ENCODE measurements at regions not wholly inside any gene's neighbourhood (a gene's known extent, or its start where the extent isn't known, plus 50 kb on each side); places are given as distances from the start of the nearest gene placed in this dataset.

DNA sequence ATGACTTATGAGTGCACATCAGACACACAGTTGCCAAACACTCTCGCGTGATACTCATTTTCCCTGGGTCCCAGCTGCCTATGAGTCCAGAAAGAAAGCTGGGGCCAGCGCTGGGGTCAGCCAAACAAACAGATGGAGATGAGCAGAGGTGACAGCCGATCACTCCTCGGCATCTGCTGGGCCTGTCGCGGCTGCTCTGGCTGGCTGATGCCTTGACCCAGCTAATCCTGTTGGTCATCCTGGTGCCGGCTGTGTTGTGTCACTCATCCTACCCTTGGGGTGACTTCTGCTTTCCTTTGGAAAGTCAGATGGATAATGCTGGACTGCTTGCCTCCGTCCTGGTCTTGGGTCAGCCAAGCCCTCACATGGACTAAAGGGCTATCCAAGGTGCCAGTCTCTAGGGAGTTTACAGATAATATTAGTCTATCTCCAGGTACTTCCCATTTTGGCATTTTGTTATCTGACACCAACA lies 105.3 kb upstream of the PDZRN3 start:
- TF ChIP-seq NFIC (IDR thresholded peaks at IDR 0.05) (no peak), YY1 (IDR thresholded peaks at IDR 0.05; ENCODE audit: low read depth) (no peak), CEBPB (IDR thresholded peaks at IDR 0.05) (no peak), FOXM1 (IDR thresholded peaks at IDR 0.05; ENCODE audit: borderline replicate concordance, low read depth) (no peak)
- TF ChIP-seq, protein P1, sequence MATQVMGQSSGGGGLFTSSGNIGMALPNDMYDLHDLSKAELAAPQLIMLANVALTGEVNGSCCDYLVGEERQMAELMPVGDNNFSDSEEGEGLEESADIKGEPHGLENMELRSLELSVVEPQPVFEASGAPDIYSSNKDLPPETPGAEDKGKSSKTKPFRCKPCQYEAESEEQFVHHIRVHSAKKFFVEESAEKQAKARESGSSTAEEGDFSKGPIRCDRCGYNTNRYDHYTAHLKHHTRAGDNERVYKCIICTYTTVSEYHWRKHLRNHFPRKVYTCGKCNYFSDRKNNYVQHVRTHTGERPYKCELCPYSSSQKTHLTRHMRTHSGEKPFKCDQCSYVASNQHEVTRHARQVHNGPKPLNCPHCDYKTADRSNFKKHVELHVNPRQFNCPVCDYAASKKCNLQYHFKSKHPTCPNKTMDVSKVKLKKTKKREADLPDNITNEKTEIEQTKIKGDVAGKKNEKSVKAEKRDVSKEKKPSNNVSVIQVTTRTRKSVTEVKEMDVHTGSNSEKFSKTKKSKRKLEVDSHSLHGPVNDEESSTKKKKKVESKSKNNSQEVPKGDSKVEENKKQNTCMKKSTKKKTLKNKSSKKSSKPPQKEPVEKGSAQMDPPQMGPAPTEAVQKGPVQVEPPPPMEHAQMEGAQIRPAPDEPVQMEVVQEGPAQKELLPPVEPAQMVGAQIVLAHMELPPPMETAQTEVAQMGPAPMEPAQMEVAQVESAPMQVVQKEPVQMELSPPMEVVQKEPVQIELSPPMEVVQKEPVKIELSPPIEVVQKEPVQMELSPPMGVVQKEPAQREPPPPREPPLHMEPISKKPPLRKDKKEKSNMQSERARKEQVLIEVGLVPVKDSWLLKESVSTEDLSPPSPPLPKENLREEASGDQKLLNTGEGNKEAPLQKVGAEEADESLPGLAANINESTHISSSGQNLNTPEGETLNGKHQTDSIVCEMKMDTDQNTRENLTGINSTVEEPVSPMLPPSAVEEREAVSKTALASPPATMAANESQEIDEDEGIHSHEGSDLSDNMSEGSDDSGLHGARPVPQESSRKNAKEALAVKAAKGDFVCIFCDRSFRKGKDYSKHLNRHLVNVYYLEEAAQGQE (IDR thresholded peaks at IDR 0.05; ENCODE audit: low read depth) = no peak

DNA sequence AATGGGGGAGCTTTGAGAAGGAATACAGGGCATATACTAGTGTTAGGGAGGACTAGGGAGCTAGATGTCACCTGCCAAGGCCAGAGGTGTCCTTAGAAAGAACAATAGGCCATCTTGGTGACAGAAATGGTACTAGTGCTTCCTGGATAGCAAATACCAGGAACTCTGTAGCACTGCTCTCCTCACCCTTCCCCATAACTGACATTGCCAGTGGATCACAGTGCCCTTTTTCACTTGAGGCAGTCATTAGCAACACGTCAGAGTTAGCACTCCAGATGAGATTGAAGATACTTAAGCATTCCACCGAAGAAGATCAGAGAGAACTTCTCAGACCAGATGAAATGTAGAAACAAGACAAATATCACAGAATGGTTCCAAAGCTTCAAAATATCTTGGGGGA lies 103.1 kb upstream of the PDZRN3 start:
- TF ChIP-seq, protein P2, sequence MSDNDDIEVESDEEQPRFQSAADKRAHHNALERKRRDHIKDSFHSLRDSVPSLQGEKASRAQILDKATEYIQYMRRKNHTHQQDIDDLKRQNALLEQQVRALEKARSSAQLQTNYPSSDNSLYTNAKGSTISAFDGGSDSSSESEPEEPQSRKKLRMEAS (IDR thresholded peaks at IDR 0.05) = no peak
- TF ChIP-seq CEBPB (IDR thresholded peaks at IDR 0.05) (no peak), TAF1 (IDR thresholded peaks at IDR 0.05; ENCODE audit: low read depth) (no peak), EGR1 (IDR thresholded peaks at IDR 0.05) (no peak), ZBTB7A (IDR thresholded peaks at IDR 0.05; ENCODE audit: low read depth) (no peak), NFIC (IDR thresholded peaks at IDR 0.05) (no peak), FOXM1 (IDR thresholded peaks at IDR 0.05; ENCODE audit: borderline replicate concordance, low read depth) (no peak), CREB1 (IDR thresholded peaks at IDR 0.05; ENCODE audit: low read depth) (no peak), RAD21 (IDR thresholded peaks at IDR 0.05; ENCODE audit: low read depth) (no peak), TCF12 (IDR thresholded peaks at IDR 0.05; ENCODE audit: low read depth) (no peak), EP300 (IDR thresholded peaks at IDR 0.05; ENCODE audit: borderline replicate concordance) (no peak), YY1 (IDR thresholded peaks at IDR 0.05; ENCODE audit: low read depth) (no peak)
- TF ChIP-seq, protein P3, sequence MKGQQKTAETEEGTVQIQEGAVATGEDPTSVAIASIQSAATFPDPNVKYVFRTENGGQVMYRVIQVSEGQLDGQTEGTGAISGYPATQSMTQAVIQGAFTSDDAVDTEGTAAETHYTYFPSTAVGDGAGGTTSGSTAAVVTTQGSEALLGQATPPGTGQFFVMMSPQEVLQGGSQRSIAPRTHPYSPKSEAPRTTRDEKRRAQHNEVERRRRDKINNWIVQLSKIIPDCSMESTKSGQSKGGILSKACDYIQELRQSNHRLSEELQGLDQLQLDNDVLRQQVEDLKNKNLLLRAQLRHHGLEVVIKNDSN (IDR thresholded peaks at IDR 0.05) = no peak
- TF ChIP-seq, protein P1 (IDR thresholded peaks at IDR 0.05; ENCODE audit: low read depth) = no peak

DNA sequence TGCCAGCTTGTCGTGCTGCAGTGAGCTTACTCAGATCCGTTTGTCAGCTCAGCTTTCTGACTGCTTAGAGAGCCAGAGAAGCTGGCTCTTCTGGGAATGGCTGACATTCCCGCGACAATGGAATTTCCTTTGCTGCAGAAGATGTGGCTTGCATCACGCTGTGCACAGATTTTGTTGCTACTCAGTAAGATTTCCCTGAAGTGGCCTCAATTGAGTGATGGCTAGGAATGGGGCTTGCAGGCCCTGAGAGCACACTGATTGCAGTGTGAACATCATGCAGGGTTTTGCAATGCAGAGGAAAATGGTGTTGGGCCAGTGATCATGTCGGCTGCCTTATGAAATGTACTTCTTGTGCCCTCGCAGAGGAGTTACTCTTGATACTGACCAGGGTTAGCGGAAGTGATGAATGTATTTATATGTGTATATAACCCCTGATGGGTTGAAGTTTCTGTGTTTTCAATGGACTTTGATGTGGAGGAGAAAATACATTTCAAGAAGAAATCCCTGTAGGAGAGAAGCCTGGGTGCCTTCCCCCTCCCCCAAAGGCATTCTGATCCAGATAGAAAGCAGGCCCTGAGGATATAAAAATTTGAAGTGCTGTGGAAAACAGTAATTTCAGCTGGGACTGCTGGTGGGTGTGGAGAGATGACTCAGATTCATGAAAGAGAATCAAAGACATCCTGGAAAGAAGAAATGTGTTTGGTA lies 102.5 kb upstream of the PDZRN3 start:
- TF ChIP-seq NFIC (IDR thresholded peaks at IDR 0.05) (no peak), ZBTB7A (IDR thresholded peaks at IDR 0.05; ENCODE audit: low read depth) (no peak), RAD21 (IDR thresholded peaks at IDR 0.05; ENCODE audit: low read depth) (no peak), CREB1 (IDR thresholded peaks at IDR 0.05; ENCODE audit: low read depth) (no peak), FOXM1 (IDR thresholded peaks at IDR 0.05; ENCODE audit: borderline replicate concordance, low read depth) (no peak), CEBPB (IDR thresholded peaks at IDR 0.05) (no peak), TAF1 (IDR thresholded peaks at IDR 0.05; ENCODE audit: low read depth) (no peak), YY1 (IDR thresholded peaks at IDR 0.05; ENCODE audit: low read depth) (no peak), EP300 (IDR thresholded peaks at IDR 0.05; ENCODE audit: borderline replicate concordance) (no peak)
- TF ChIP-seq, protein P1 (IDR thresholded peaks at IDR 0.05; ENCODE audit: low read depth) = no peak
- TF ChIP-seq, protein P2 (IDR thresholded peaks at IDR 0.05) = no peak
- TF ChIP-seq, protein P3 (IDR thresholded peaks at IDR 0.05) = no peak

DNA sequence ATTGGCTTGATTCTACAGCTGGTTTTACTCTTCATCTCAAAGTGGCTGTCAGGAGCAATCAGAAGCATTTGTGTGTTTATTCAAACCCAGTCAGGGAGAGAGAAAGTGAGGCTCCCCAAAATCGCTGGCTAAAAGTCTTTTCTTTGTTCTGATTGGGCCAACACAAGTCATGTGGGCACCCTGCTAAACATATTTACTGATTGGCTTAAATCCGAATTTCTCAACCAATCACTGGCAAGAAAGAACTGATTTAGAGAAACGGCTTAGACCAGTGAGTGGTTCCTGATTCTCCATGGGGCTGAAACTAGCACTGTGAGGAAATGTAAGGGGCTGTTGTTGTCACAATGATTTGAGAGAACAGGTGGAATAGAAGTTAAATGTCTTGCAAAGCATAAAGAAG lies 98.9 kb upstream of the PDZRN3 start:
- TF ChIP-seq EGR1 (IDR thresholded peaks at IDR 0.05) (no peak), EP300 (IDR thresholded peaks at IDR 0.05; ENCODE audit: borderline replicate concordance) (no peak), CREB1 (IDR thresholded peaks at IDR 0.05; ENCODE audit: low read depth) (no peak), RAD21 (IDR thresholded peaks at IDR 0.05; ENCODE audit: low read depth) (no peak), YY1 (IDR thresholded peaks at IDR 0.05; ENCODE audit: low read depth) (no peak), TEAD4 (IDR thresholded peaks at IDR 0.05) (no peak)
- TF ChIP-seq, protein P3 (IDR thresholded peaks at IDR 0.05) = no peak
- TF ChIP-seq, protein P2 (IDR thresholded peaks at IDR 0.05) = no peak
- TF ChIP-seq, protein P1 (IDR thresholded peaks at IDR 0.05; ENCODE audit: low read depth) = no peak

All from Ishikawa (cell line).